Keratinocyte (primary cell): ENCODE measurements at regions not wholly inside any gene's neighbourhood (a gene's known extent, or its start where the extent isn't known, plus 50 kb on each side); places are given as distances from the start of the nearest gene placed in this dataset.

Source experiments
- EZH2 ChIP-seq: IDR thresholded peaks from one replicate; pipeline ENCODE4 v1.6.1; 2012; ENCODE audit warnings: inconsistent platforms, mild to moderate bottlenecking, low read length, moderate library complexity
- TF ChIP-seq, protein P1 (sequence below), 3 experiments: IDR thresholded peaks in 1 of 3; conservative IDR thresholded peaks in 1 of 3; optimal IDR thresholded peaks in 1 of 3; 2 replicates in 2 of 3; 3 replicates in 1 of 3; pipeline versions ENCODE3 to v1.5.1; 2011; ENCODE audit warnings: low read length in 3 of 3, mild to moderate bottlenecking in 3 of 3, moderate library complexity in 2 of 3, control low read depth in 1 of 3, inconsistent platforms in 1 of 3; ENCODE audit not compliant: insufficient read depth in 2 of 3; ENCODE audit errors: extremely low read depth in 1 of 3

DNA sequence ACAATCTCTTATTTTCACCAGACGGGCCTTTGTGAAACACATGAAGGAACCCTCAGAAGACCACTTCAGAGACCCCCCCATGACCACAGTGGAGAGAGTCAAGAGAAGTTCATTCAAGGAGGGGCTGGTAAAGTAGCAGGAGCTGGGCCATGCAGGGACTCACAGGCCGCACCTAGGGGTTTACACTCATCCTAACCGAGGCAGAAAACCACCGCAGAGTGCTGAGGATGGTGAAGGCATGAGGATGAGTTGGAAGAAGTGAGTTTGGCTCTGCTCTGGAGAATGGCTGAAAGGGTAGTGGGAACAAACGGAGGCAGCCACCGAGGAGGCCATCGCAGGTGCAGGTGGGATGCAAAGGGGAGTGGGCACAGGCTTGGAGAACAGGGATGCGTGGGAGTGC is 1046.9 kb downstream of the UQCRFS1 start:
- TF ChIP-seq, protein P1, sequence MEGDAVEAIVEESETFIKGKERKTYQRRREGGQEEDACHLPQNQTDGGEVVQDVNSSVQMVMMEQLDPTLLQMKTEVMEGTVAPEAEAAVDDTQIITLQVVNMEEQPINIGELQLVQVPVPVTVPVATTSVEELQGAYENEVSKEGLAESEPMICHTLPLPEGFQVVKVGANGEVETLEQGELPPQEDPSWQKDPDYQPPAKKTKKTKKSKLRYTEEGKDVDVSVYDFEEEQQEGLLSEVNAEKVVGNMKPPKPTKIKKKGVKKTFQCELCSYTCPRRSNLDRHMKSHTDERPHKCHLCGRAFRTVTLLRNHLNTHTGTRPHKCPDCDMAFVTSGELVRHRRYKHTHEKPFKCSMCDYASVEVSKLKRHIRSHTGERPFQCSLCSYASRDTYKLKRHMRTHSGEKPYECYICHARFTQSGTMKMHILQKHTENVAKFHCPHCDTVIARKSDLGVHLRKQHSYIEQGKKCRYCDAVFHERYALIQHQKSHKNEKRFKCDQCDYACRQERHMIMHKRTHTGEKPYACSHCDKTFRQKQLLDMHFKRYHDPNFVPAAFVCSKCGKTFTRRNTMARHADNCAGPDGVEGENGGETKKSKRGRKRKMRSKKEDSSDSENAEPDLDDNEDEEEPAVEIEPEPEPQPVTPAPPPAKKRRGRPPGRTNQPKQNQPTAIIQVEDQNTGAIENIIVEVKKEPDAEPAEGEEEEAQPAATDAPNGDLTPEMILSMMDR (optimal IDR thresholded peaks at IDR 0.05 in 1 of 3, IDR thresholded peaks at IDR 0.05 in 1 of 3, conservative IDR thresholded peaks at IDR 0.05 in 1 of 3; ENCODE audit: extremely low read depth in 1 of 3, insufficient read depth in 2 of 3, low read length in 3 of 3), result no peak
- no peak for TF ChIP-seq EZH2
